ENCODE measurements at regions not wholly inside any gene's neighbourhood (a gene's known extent, or its start where the extent isn't known, plus 50 kb on each side); places are given as distances from the start of the nearest gene placed in this dataset.

DNA sequence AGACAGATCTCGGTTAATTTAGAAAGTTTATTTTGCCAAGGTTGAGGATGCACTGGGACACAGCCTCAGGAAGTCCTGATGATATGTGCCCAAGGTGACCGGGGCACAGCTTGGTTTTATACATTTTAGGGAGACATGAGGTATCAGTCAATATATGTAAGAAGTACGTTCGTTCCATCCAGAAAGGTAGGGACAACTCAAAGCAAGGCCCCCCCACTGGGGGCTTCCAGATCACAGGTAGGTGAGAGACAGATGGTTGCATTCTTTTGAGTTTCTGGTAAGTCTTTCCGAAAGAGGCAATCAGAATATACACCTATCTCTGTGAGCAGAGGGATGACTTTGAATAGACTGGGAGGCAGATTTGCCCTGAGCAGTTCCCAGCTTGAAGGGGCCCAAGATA lies 60.4 kb upstream of the VTCN1 start (continued):
- TF ChIP-seq RNF2 (IDR thresholded peaks at IDR 0.05; ENCODE audit: borderline replicate concordance, low read depth, low read length, missing control alignments, poor library complexity, severe bottlenecking): no peak
- TF ChIP-seq GTF2F1 (IDR thresholded peaks at IDR 0.05; ENCODE audit: borderline replicate concordance, low read depth, low read length): no peak
- TF ChIP-seq CTCF (IDR thresholded peaks at IDR 0.05; ENCODE audit: control extremely low read depth in 1 of 3, insufficient read depth in 1 of 3, low read depth in 1 of 3, low read length in 3 of 3): no peak
- TF ChIP-seq KDM5A (IDR thresholded peaks at IDR 0.05; ENCODE audit: low read length): no peak
- no peak for TF ChIP-seq RXRA (IDR thresholded peaks at IDR 0.05; ENCODE audit: insufficient read depth, low read depth, low read length)
